HG02885 (cell line): ENCODE measurements at regions not wholly inside any gene's neighbourhood (a gene's known extent, or its start where the extent isn't known, plus 50 kb on each side); places are given as distances from the start of the nearest gene placed in this dataset.
"Not testable (repeated sequence)": the region's sequence is repeated elsewhere in the genome, so short reads cannot be mapped to it uniquely, and the experiment has no call there.

Experiments
- ATAC-seq: cut with Tn5 transposase; IDR thresholded peaks from one replicate; pipeline ENCODE4 v1.9.1; 2021; ENCODE audit warnings: mild to moderate bottlenecking; ENCODE audit not compliant: unreplicated experiment, poor library complexity

DNA sequence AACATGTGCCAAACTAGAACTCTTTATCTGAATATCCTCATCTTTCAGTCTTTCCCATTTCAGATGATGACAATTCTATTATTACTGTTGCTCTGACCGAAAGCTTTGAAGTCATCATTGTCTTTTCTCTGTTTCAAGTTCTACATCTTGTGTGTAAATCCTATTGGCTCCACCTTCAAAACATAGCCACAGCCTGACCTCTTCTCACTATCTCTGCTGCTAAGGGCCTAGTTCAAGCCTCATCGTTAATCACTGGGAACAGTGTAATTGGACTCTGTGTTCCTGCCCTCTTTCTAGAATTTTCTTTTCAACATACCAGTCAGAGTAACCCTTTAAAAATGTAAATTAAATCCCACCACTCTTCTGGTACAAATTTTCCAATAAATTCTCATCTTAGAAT, 105.1 kb downstream of the OXSM start:
- ATAC-seq = no peak

DNA sequence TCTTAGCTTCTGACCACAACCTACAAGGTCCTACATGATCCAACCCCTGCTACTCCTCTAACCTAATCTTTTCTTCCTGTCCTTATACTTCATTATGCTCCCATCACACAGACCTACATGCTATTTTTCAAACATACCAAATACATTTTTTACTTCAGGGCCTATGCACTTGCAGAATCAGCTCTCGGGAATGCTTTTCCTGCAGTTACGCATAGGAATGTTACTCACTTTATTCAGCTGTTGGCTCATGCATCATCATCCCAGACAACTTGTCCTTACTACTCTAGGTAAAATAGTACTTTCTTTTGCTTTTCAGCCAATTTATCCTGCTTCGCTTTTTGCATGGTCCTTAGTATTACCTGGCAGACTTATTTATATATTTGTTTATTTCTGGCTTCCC, 105.6 kb downstream of the OXSM start:
- no peak for ATAC-seq

DNA sequence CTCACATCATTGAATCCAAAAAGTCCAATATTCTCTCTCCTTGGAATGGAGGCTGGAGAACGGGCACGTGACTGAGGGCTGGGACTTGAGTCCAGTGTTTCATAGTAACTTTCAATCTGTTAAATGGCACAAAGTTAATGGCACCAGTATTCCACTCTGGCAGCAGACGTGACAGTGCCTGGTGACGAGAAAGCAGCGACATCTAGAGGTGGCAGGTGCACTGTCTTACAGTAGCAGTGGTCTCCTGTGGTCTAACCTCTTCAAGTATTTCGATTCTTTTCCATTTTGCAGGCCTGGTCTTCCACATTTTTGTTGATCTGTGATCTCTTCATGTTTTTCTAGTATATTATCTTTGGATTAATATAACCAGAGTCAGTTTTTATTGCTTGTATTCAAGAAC, 107.1 kb downstream of the OXSM start:
- peak; percentile 81 for ATAC-seq

DNA sequence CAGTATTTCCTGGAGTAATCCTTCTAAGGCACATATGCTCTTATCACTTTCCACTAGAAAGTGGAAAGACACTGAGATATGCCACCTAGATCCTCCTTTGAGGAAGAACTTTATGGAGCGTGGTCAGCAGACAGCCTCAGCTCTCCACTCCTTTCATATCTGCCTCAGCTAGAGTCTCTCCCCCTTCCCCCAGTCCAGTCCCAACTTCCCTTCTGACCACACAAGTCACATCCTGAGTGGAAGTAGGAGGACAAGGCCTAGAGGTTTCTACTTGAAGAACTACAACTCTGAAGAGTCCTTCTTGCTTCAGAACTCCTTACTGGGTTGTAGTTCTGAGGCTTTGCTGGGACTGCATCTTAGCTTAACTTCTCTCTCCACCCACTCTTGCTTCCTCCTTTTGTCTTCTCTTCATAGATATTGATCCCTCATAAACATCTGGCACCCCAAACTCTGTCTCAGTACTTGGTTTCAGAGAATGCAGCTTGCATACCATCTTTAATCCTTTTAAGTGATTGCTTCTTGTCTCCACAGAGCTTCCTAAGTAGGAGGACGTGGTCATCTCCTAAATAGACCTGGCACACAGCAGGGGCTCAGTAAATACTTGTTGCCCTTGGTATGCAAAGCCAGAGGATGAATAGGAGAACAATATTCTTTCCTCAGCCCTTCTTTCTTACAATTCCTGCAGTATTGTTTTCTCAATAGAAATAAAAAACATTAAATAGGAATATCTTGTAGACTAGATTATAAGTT, 109.6 kb downstream of the OXSM start:
- ATAC-seq = no peak

DNA sequence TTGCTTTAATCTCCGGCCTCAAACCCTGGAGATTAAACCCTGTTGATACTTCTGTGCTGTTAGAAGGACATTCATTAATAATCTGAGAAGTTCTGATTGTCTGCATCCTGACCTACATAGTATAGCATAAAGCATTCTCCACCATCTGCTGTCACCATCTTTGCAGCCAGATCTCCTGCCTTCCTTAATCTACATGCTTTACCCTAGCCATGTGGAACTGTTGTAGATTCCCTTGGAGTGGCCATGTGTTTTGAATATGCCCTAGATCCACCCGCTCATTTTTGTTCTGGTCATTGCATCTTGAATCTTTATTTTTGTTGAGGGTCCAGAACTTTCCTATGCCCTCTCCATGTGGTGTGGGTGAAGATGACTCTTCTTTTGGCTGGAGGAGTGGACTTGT, 110.3 kb downstream of the OXSM start:
- ATAC-seq = no peak

DNA sequence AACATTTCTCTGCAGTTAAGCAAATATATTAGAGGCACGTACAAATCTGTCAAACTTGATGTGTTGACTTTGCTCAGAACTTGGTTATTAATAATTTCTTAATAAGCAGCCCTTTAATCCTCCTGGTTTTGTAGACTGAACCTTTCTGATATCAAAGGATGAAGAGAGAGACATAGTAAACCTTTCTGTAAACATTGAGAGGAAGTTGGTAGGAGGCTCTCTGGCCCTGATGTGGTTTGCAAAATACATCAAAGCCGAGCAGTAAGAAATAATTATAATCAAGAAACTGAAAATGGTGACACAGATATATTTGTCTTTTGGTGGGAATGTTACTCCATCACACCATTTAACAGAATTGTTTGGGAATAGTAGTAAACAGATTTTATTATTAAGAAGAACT, 111.9 kb downstream of the OXSM start:
- no peak for ATAC-seq

DNA sequence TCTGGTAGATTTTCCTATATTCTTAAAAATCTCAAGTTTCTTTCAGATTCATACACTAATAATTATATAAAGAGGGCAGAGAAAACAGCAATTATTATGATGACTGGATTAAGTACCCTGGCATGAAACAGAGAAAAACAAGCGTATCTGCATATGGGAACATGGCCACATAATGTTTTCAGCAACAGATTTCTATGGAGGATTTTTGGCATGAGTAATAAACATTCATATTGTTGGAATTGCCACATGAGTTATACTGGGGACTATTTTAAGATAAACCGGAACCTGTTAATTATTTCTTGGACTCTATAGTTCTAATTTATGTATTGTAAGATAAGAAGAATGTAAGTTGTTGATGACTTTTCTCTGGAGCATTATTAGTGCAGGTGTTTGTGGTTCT, 112.7 kb downstream of the OXSM start:
- ATAC-seq = no peak

DNA sequence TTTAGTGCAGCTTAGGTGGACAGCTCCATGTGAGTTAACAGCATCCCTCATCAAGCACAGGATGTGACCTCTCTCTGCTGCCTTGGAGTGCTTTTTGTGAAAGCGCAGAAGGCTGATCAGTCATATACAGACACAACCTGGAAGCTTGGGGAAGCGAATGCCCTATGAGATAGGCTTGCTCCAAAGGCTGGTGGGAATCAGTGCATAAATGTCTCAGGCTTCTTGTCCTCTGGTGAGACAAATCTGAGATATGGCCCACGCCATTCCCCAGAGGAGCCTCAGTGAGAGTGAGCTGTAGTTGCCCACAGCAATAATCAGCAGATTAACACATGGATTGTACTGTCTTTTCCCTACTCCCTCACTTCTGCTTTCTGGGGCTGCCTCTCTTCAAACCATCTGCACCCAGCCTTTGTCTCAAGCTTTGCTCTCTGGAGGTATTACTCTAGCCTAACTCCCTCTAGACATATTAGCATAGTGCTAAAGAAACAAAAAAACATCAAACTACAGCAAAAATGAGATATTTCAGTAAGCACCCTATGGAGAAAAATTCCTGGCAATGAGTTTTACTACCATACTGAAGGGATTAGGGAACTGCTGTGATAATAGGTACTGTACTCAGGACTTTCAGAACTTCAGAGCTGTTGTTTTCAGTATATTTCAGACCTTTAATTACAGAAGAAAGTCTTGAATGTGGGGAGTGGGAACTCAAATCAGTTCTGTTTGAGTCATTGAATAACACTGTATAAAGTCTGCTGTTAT, 113.7 kb downstream of the OXSM start:
- ATAC-seq = no peak

DNA sequence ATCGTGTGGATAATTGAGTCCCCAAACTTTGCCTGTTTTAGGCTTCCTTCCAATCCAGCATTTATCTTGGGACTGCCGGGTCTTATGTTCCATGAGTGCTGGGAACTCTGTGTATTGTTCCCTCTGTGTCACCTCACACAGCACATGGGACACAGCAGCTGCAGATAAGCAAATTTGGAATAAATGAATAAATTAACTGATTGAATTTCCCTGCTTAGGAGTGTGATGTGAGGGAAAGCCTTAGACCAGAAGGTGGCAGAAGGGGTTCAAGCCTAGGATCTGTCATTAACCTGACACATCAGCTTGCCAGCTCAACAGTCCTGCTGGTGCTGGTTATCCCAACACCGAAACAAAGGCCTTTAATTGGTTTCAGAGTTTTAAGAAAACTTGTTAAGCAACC, 114.3 kb downstream of the OXSM start:
- ATAC-seq = no peak

DNA sequence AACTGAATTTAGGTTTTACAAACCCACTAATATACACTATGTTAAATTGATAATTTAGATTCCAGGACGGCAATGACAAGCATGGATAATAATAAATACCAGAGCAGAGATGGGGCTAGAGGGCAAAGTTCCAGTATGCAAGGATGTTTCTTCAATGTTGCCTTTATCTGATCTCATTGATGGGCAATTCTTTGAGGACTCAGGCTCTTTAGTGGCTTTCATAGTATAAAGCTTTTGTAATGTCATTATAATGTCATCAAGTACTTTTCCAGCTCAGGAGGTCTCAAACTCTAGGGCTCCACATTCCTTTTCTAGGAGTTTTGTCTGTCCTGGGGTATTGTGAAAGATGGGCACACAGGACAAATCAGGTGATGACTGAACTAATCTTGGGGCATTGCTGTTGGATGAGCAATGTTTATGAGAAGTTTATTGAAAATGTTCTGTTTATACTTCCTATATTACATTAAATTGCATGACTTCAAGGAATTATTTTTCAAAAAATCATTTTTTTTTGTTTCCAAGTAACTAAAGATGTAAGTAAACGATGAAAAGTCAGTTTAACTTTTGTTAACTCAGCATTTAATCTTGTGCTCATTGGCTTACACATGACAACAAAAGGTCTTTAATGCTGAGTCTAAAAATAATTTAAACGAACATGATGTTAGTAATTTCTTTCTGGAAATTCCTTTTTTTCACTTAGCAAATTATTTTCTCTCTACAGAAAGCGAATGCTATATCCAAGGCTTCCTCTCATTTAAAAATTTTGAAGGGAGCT, 116.4 kb downstream of the OXSM start:
- ATAC-seq = no peak

DNA sequence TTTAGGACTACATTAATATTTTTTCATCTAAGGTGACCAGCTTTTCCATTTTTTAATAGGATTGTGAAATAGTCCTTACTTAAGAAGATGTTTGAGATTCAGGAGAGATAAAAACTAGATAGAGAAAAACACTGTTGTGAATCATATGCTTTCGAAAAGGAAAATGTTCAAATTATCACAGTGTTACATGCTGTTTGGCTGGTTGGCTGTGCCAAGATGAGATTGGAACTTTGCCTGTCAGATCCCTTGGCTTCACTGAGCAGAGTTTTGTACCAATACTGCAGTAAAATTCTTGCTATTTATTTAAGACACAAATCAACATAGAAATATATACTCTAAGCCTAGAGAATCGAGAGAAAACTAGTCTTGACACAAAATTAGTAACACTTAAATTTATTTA, 117.2 kb downstream of the OXSM start:
- no peak for ATAC-seq

DNA sequence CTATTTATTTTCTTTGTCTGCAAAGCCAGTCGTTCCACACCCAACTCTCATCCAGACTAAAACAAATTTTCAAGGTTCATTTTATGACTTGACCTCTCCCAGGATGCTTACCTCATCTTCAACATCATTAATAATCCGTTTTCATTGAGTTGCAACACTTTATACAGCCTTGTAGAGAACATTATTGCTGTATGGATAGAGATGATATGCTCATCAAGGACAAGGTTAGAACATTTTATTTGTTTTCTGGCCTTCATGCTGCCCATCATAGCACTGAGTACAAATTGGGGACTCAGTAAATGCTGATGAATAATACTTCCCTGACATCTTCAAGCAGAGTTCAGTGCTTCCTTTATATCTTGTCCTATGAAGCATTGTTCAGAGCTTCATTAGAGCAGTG, 120.2 kb downstream of the OXSM start:
- ATAC-seq = no peak

DNA sequence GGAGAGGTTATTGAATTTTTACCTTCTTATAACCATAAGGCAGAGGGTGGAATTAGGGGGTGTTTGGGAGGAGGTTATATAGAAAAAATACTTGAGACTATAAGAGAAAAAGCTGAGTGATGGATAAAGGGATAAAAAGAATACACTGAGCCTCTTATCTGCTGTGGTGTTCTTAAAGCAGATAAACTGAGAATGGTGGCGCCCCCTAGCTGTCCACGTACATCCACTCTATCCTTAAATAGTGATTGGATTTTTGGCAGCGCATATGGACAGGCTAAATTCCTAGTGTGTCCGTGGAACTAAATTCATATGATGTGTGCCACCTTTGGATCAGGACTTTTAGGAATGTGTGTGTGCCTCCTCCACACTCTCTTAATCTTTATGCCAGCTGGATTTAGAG, 121.1 kb downstream of the OXSM start:
- peak; percentile 73 for ATAC-seq

DNA sequence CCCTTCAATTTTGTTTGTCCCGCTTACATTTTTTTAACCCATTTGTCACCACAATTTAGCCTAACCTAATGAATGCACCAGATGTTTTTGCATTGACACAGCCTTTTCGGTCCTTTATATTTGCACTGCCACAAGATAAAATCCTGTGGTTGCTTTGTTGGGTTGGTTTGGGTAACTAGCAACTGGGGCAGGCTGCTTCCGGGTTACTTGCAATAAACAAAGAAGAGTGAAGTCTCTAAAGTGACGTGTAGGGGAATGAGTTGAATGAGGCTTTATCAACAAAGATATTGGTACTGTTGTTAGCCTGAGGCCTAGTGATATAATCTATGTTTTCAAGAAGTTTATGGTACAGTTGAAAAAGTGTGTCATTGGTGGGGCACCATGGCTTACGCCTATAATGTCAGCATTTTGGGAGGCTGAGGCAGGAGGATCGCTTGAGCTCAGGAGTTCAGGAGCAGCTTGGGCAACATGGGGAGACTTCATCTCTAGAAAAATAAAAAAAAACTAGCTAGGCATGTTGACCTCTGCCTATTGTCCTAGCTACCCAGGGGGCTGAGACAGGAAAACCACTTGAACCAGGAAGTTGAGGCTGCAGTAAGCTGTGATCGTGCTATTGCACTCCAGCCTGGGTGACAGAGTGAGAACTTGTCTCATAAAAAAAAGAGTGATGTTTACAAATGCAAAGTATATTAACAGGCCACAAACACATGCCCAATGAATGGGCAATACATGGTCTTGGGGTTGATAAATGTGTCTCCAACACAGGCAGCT, 121.8 kb downstream of the OXSM start:
- no peak for ATAC-seq

DNA sequence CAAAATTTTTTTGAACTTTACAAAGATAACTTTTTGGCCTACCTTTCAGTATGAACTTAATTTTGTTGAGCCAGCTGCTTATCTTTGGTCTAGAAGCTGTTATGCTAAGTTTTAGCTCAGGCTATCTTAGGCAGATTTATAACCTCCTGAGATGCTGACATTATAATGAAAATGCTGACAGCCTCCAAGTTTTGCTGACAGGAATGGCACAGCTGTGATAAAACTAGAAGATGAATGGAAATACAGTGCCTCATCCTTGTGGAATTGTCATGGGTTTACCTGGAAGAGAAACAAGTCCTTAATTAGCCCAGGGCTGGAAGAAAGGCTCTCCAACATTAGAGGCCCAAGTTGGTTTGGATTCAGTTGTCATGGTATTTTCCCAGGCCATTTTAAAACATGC, 123.3 kb downstream of the OXSM start:
- ATAC-seq = no peak

DNA sequence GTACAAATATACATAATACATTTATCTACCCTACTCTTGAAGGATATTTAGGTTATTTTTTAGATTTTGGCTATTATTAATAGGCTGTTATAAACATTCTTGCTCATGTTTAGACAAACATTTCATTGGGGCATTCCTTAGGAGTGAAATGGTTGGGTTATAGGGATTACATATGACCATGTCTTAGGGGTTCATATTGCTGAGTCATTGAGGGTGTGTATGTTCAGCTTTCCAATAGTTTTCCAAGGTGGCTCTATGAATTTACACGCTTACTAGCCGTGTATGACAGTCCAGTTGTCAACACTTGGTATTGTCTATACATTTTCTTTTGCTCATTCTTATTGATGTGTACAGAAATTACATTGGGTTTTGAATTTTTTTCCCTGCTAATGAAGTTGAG, 125.8 kb downstream of the OXSM start:
- no peak for ATAC-seq

DNA sequence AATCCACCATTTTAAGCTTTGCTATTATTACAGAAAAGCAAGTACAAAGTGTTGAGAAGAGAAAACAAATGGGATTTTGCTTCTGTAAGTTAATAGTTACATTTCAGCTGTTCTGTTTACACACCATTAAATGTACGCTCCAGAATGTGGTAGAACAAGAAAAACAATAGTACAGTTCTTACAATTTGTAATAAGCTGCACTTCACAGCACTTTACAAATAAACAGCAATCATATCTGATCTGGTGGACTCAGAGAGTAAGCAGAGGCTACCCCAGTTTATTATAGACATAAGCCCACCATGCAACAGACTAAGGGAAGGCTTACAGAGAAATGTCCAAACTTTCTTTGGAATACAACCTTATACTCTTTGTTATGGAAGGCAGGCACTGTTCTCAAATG, 126.4 kb downstream of the OXSM start:
- no peak for ATAC-seq

DNA sequence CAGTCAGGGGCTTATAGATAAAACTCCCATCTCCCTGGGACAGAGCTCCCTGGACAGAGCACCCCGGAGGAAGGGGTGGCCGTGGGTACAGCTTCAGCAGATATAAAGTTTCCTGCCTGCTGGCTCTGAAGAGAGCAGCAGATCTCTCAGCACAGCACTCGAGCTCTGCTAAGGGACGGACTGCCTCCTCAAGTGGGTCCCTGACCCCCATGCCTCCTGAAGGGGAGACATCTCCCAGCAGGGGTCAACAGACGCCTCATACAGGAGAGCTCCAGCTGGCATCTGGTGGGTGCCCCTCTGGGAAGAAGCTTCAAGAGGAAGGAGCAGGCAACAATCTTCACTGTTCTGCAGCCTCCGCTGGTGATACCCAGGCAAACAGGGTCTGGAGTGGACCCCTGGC, 142.1 kb downstream of the OXSM start:
- ATAC-seq = not testable (repeated sequence)

DNA sequence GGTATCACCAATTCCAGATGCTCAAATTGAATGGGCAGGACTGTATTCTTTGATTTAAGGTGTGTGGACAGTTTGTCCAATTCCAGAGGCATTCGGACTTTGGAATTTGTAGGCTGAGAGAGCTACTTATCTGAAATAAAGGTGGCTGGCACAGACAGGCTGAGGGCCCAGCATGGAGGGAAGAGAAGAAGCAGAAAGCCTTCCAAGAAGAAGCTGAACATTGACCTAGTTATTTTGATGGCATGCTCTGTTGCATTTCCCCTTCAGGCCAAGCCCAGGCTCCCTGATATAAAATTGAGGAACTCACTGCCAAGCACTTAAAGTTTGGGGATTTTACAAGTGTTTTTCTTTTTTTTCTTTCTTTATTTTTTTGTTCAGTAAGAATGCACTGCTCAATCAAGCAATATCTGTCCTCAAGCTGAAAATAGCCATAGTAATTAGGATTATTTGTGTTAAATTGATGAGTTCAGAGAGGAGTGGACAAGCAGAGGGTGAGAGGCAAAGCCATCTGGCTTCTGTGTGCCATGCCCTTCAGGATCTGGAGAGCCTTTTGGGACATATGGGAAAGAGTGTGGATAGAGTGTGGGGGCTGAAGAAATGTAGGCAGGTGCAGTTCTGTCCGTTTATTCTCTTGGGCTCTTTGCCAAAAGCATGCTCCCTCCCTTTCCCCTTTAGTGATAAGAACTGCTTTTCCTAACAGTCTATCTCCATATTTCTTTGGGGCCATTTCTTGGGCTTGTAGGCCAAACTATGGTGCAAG, 148.9 kb downstream of the OXSM start:
- no peak for ATAC-seq

DNA sequence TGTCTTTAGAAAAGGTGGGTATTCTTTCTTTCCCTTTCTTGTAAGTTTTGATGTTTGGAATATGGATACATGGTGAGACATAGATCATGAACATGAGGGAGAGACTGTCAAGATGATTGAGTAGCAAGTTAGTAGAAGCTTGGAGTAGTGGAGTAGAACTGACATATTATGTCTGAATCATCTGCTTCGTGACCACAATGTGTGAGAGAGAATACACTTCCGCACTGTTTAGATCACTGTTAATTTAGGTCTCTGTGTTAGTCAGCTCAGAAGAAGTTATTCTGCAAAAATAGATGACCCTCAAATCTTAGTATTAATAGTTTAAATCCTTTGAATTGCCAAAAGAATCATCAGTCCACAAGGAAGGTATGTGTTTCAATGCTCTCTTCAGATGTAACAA, 151.0 kb downstream of the OXSM start:
- ATAC-seq = no peak
